ENCODE measurements at regions not wholly inside any gene's neighbourhood (a gene's known extent, or its start where the extent isn't known, plus 50 kb on each side); places are given as distances from the start of the nearest gene placed in this dataset.
"Not testable (repeated sequence)": the region's sequence is repeated elsewhere in the genome, so short reads cannot be mapped to it uniquely, and the experiment has no call there.

GRCh38 chr9:82490019-82490499 lies 501.5 kb downstream of the SPATA31D1 start:
- no peak overlapping the region for H3K9ac ChIP-seq (ENCODE audit: low read length)
- no peaks in the 10 kb centered on the region for H3F3A ChIP-seq (ENCODE audit: insufficient read depth, low read length, poor library complexity, severe bottlenecking)
- TF ChIP-seq TAF1 (IDR thresholded peaks at IDR 0.05; ENCODE audit: low read depth) (no peak), SMC3 (conservative IDR thresholded peaks at IDR 0.05; ENCODE audit: poor library complexity) (no peak), MXI1 (conservative IDR thresholded peaks at IDR 0.05; ENCODE audit: poor library complexity, severe bottlenecking) (no peak), EZH2 (IDR thresholded peaks at IDR 0.05; ENCODE audit: borderline replicate concordance, insufficient read depth, low read length, poor library complexity, severe bottlenecking) (no peak), RAD21 (conservative IDR thresholded peaks at IDR 0.05) (no peak), EP300 (conservative IDR thresholded peaks at IDR 0.05; ENCODE audit: poor library complexity, severe bottlenecking) (no peak), POLR2AphosphoS5 (IDR thresholded peaks at IDR 0.05) (no peak), CTCF (IDR thresholded peaks at IDR 0.05; ENCODE audit: poor library complexity, severe bottlenecking) (no peak)
- TF ChIP-seq, protein P1, sequence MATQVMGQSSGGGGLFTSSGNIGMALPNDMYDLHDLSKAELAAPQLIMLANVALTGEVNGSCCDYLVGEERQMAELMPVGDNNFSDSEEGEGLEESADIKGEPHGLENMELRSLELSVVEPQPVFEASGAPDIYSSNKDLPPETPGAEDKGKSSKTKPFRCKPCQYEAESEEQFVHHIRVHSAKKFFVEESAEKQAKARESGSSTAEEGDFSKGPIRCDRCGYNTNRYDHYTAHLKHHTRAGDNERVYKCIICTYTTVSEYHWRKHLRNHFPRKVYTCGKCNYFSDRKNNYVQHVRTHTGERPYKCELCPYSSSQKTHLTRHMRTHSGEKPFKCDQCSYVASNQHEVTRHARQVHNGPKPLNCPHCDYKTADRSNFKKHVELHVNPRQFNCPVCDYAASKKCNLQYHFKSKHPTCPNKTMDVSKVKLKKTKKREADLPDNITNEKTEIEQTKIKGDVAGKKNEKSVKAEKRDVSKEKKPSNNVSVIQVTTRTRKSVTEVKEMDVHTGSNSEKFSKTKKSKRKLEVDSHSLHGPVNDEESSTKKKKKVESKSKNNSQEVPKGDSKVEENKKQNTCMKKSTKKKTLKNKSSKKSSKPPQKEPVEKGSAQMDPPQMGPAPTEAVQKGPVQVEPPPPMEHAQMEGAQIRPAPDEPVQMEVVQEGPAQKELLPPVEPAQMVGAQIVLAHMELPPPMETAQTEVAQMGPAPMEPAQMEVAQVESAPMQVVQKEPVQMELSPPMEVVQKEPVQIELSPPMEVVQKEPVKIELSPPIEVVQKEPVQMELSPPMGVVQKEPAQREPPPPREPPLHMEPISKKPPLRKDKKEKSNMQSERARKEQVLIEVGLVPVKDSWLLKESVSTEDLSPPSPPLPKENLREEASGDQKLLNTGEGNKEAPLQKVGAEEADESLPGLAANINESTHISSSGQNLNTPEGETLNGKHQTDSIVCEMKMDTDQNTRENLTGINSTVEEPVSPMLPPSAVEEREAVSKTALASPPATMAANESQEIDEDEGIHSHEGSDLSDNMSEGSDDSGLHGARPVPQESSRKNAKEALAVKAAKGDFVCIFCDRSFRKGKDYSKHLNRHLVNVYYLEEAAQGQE (IDR thresholded peaks at IDR 0.05; ENCODE audit: borderline replicate concordance): no peak
- H4K20me1 ChIP-seq (ENCODE audit: insufficient read depth): no peaks in the 10 kb centered on the region
- H3K27me3 ChIP-seq (ENCODE audit: insufficient read depth, low read depth, low read length): no peaks in the 10 kb centered on the region
- no peaks in the 10 kb centered on the region for H3K9me2 ChIP-seq (ENCODE audit: insufficient read depth, low read length)
- H3K79me2 ChIP-seq (replicated peaks; ENCODE audit: insufficient read depth, low read length): no peaks in the 10 kb centered on the region
- H2AFZ ChIP-seq (ENCODE audit: low read depth, low read length): no peak overlapping the region
- H3K27ac ChIP-seq (ENCODE audit: low read length): no peak overlapping the region
- no peaks in the 10 kb centered on the region for H3K36me3 ChIP-seq (ENCODE audit: insufficient read depth, low read length)
- no peaks in the 10 kb centered on the region for H3K9me3 ChIP-seq (ENCODE audit: low read length)
- no peak overlapping the region for H3K4me2 ChIP-seq (ENCODE audit: low read length)
- no peak overlapping the region for H3K4me3 ChIP-seq (ENCODE audit: low read length)

DNA sequence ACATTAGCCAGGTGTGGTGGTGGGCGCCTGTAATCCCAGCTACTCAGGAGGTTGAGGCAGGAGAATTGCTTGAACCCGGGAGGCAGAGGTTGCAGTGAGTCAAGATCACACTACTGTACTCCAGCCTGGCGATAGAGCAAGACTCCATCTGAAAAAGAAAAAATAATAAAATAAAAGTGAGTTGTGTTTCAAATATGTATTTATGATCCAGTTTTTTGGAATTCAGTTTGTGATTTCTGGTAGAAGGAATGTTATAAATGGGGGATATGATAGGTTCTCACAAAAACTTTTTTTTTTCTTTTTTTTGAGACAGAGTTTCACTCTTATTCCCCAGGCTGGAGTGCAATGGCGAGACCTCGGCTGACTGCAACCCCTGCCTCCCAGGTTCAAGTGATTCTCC lies 502.2 kb downstream of the SPATA31D1 start:
- not testable (repeated sequence) for H4K20me1 ChIP-seq (ENCODE audit: insufficient read depth); H3K4me2 ChIP-seq (ENCODE audit: low read length); H3K36me3 ChIP-seq (ENCODE audit: insufficient read depth, low read length); H3F3A ChIP-seq (ENCODE audit: insufficient read depth, low read length, poor library complexity, severe bottlenecking); H2AFZ ChIP-seq (ENCODE audit: low read depth, low read length); H3K4me3 ChIP-seq (ENCODE audit: low read length); H3K79me2 ChIP-seq (replicated peaks; ENCODE audit: insufficient read depth, low read length); H3K27ac ChIP-seq (ENCODE audit: low read length); H3K9me2 ChIP-seq (ENCODE audit: insufficient read depth, low read length); H3K9ac ChIP-seq (ENCODE audit: low read length); H3K27me3 ChIP-seq (ENCODE audit: insufficient read depth, low read depth, low read length); H3K9me3 ChIP-seq (ENCODE audit: low read length)

DNA sequence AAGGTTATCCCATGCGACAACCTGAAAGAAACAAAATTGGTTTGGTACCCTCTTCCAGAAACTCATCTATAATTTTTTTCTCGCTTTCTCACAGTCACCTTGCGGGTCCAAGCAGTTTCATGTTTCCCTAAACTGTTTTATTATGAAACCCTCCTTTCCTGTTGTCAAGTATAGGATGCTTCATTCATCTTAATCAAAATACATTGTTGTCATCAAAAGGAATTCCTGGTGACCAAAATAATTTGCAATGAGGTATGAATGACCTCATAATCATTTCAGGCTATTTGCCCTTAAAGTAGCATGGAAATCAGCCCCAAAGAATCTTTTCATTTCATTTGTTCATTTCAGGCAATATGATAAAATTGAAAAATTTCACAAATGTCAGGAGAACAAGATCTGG lies 503.0 kb downstream of the SPATA31D1 start:
- Histone ChIP-seq H3F3A (ENCODE audit: insufficient read depth, low read length, poor library complexity, severe bottlenecking) (no peaks in the 10 kb centered on the region), H3K9me3 (ENCODE audit: low read length) (no peaks in the 10 kb centered on the region), H3K9me2 (ENCODE audit: insufficient read depth, low read length) (no peaks in the 10 kb centered on the region), H3K9ac (ENCODE audit: low read length) (no peak overlapping the region), H3K4me3 (ENCODE audit: low read length) (no peak overlapping the region), H2AFZ (ENCODE audit: low read depth, low read length) (no peak overlapping the region), H4K20me1 (ENCODE audit: insufficient read depth) (no peaks in the 10 kb centered on the region), H3K27ac (ENCODE audit: low read length) (no peak overlapping the region), H3K79me2 (replicated peaks; ENCODE audit: insufficient read depth, low read length) (no peaks in the 10 kb centered on the region), H3K36me3 (ENCODE audit: insufficient read depth, low read length) (no peaks in the 10 kb centered on the region), H3K4me2 (ENCODE audit: low read length) (no peak overlapping the region), H3K27me3 (ENCODE audit: insufficient read depth, low read depth, low read length) (no peaks in the 10 kb centered on the region)
- TF ChIP-seq POLR2AphosphoS5 (IDR thresholded peaks at IDR 0.05) (no peak), MXI1 (conservative IDR thresholded peaks at IDR 0.05; ENCODE audit: poor library complexity, severe bottlenecking) (no peak), EZH2 (IDR thresholded peaks at IDR 0.05; ENCODE audit: borderline replicate concordance, insufficient read depth, low read length, poor library complexity, severe bottlenecking) (no peak), SMC3 (conservative IDR thresholded peaks at IDR 0.05; ENCODE audit: poor library complexity) (no peak), RAD21 (conservative IDR thresholded peaks at IDR 0.05) (no peak), EP300 (conservative IDR thresholded peaks at IDR 0.05; ENCODE audit: poor library complexity, severe bottlenecking) (no peak), TAF1 (IDR thresholded peaks at IDR 0.05; ENCODE audit: low read depth) (no peak), CTCF (IDR thresholded peaks at IDR 0.05; ENCODE audit: poor library complexity, severe bottlenecking) (no peak)
- TF ChIP-seq, protein P1 (IDR thresholded peaks at IDR 0.05; ENCODE audit: borderline replicate concordance): no peak
